ENCODE measurements at regions not wholly inside any gene's neighbourhood (a gene's known extent, or its start where the extent isn't known, plus 50 kb on each side); places are given as distances from the start of the nearest gene placed in this dataset.
A peak's percentile ranks its signal among the peaks of the same experiment; 100 is the strongest.

- H3K4me1 ChIP-seq: no peaks in the 10 kb centered on the region
- H3K27ac ChIP-seq: no peak overlapping the region
- H3K36me3 ChIP-seq: no peaks in the 10 kb centered on the region
- no peaks in the 10 kb centered on the region for H3K27me3 ChIP-seq
- 0 out of 2 replicates have a peak, but pooled peaks cover 2% of the 10 kb centered on the region for H3K9me3 ChIP-seq (replicated peaks)
- no peak overlapping the region for H3K4me3 ChIP-seq
- no peak for DNase-seq
These were observed 1280.2 kb upstream of the WWC1 start for GRCh38 chr5:167011196-167011595.

- H3K36me3 ChIP-seq: no peaks in the 10 kb centered on the region
- 0 out of 2 replicates have a peak, but pooled peaks cover 2% of the 10 kb centered on the region for H3K9me3 ChIP-seq (replicated peaks)
- H3K27me3 ChIP-seq: no peaks in the 10 kb centered on the region
- H3K4me1 ChIP-seq: peaks cover 6% of the 10 kb centered on the region; the same call in 1 of the 2 replicates
- no peak overlapping the region for H3K27ac ChIP-seq
- no peak for DNase-seq
- H3K4me3 ChIP-seq: no peak overlapping the region
These were observed 1279.1 kb upstream of the WWC1 start for GRCh38 chr5:167012123-167013034.

GRCh38 chr5:167014401-167015056 lies 1276.9 kb upstream of the WWC1 start:
- H3K4me1 ChIP-seq: peaks cover 6% of the 10 kb centered on the region; the same call in 1 of the 2 replicates
- H3K4me3 ChIP-seq: no peak overlapping the region
- 0 out of 2 replicates have a peak, but pooled peaks cover 2% of the 10 kb centered on the region for H3K9me3 ChIP-seq (replicated peaks)
- DNase-seq: no peak
- no peak overlapping the region for H3K27ac ChIP-seq
- H3K27me3 ChIP-seq: no peaks in the 10 kb centered on the region
- no peaks in the 10 kb centered on the region for H3K36me3 ChIP-seq

- no peaks in the 10 kb centered on the region for H3K36me3 ChIP-seq
- DNase-seq: no peak
- H3K4me1 ChIP-seq: peaks cover 6% of the 10 kb centered on the region; the same call in 1 of the 2 replicates
- H3K27ac ChIP-seq: no peak overlapping the region
- no peaks in the 10 kb centered on the region for H3K27me3 ChIP-seq
- no peak overlapping the region for H3K4me3 ChIP-seq
- H3K9me3 ChIP-seq (replicated peaks): no peaks in the 10 kb centered on the region
These were observed 1271.0 kb upstream of the WWC1 start for GRCh38 chr5:167020418-167020817.

- DNase-seq: peak; percentile 27 to 66
- no peaks in the 10 kb centered on the region for H3K36me3 ChIP-seq
- H3K27ac ChIP-seq: no peak overlapping the region
- H3K4me3 ChIP-seq: no peak overlapping the region
- 0 out of 2 replicates have a peak, but pooled peaks cover 4% of the 10 kb centered on the region for H3K4me1 ChIP-seq
- H3K9me3 ChIP-seq (replicated peaks): no peaks in the 10 kb centered on the region
- no peaks in the 10 kb centered on the region for H3K27me3 ChIP-seq
These were observed 1262.0 kb upstream of the WWC1 start for GRCh38 chr5:167029488-167029887.

GRCh38 chr5:167030500-167031120 lies 1260.8 kb upstream of the WWC1 start:
- Histone ChIP-seq H3K27me3 (no peaks in the 10 kb centered on the region), H3K4me1 (0 out of 2 replicates have a peak, but pooled peaks cover 4% of the 10 kb centered on the region), H3K36me3 (no peaks in the 10 kb centered on the region), H3K4me3 (no peak overlapping the region), H3K9me3 (replicated peaks) (no peaks in the 10 kb centered on the region), H3K27ac (no peak overlapping the region)
- DNase-seq: peak; percentile 27 to 63

- Histone ChIP-seq H3K9me3 (replicated peaks) (no peaks in the 10 kb centered on the region), H3K27ac (no peak overlapping the region), H3K4me3 (no peak overlapping the region), H3K36me3 (no peaks in the 10 kb centered on the region), H3K27me3 (no peaks in the 10 kb centered on the region), H3K4me1 (no peaks in the 10 kb centered on the region; the same call in 1 of the 2 replicates)
- DNase-seq: no peak
These were observed 1254.9 kb upstream of the WWC1 start for GRCh38 chr5:167036585-167036984.

GRCh38 chr5:167049043-167049663 lies 1242.3 kb upstream of the WWC1 start:
- H3K27ac ChIP-seq: no peak overlapping the region
- peak; percentile 55 to 78 for DNase-seq
- no peak overlapping the region for H3K4me3 ChIP-seq
- no peaks in the 10 kb centered on the region for H3K36me3 ChIP-seq
- no peaks in the 10 kb centered on the region; the same call in 1 of the 2 replicates for H3K9me3 ChIP-seq (replicated peaks)
- 0 out of 2 replicates have a peak, but pooled peaks cover 2% of the 10 kb centered on the region for H3K4me1 ChIP-seq
- H3K27me3 ChIP-seq: no peaks in the 10 kb centered on the region

GRCh38 chr5:167049771-167050567 lies 1241.5 kb upstream of the WWC1 start:
- Histone ChIP-seq H3K27ac (no peak overlapping the region), H3K9me3 (replicated peaks) (no peaks in the 10 kb centered on the region; the same call in 1 of the 2 replicates), H3K36me3 (no peaks in the 10 kb centered on the region), H3K4me3 (no peak overlapping the region), H3K4me1 (0 out of 2 replicates have a peak, but pooled peaks cover 2% of the 10 kb centered on the region), H3K27me3 (no peaks in the 10 kb centered on the region)
- no peak for DNase-seq

- no peaks in the 10 kb centered on the region; the same call in 1 of the 2 replicates for H3K9me3 ChIP-seq (replicated peaks)
- 0 out of 2 replicates have a peak, but pooled peaks cover 2% of the 10 kb centered on the region for H3K4me1 ChIP-seq
- H3K4me3 ChIP-seq: no peak overlapping the region
- DNase-seq: no peak
- no peaks in the 10 kb centered on the region for H3K27me3 ChIP-seq
- no peak overlapping the region for H3K27ac ChIP-seq
- H3K36me3 ChIP-seq: no peaks in the 10 kb centered on the region
These were observed 1240.7 kb upstream of the WWC1 start for GRCh38 chr5:167050568-167051401.

- no peak overlapping the region for H3K4me3 ChIP-seq
- DNase-seq: no peak
These were observed 1240.1 kb upstream of the WWC1 start for GRCh38 chr5:167051402-167051768.

GRCh38 chr5:167052791-167053190 lies 1238.7 kb upstream of the WWC1 start:
- no peak overlapping the region for H3K4me3 ChIP-seq
- no peaks in the 10 kb centered on the region; the same call in 1 of the 2 replicates for H3K9me3 ChIP-seq (replicated peaks)
- H3K27ac ChIP-seq: no peak overlapping the region
- no peaks in the 10 kb centered on the region for H3K27me3 ChIP-seq
- DNase-seq: no peak
- 0 out of 2 replicates have a peak, but pooled peaks cover 2% of the 10 kb centered on the region for H3K4me1 ChIP-seq
- H3K36me3 ChIP-seq: no peaks in the 10 kb centered on the region

More at GRCh38 chr5:167051402-167051768, 1240.1 kb upstream of the WWC1 start:
- Histone ChIP-seq H3K36me3 (no peaks in the 10 kb centered on the region), H3K4me1 (0 out of 2 replicates have a peak, but pooled peaks cover 2% of the 10 kb centered on the region), H3K27ac (no peak overlapping the region), H3K9me3 (replicated peaks) (no peaks in the 10 kb centered on the region; the same call in 1 of the 2 replicates), H3K27me3 (no peaks in the 10 kb centered on the region)

GRCh38 chr5:167057665-167058064 lies 1233.8 kb upstream of the WWC1 start:
- Histone ChIP-seq H3K9me3 (replicated peaks) (peaks cover 3% of the 10 kb centered on the region; the same call in 1 of the 2 replicates), H3K27me3 (no peaks in the 10 kb centered on the region), H3K4me3 (no peak overlapping the region), H3K27ac (no peak overlapping the region), H3K36me3 (no peaks in the 10 kb centered on the region), H3K4me1 (no peaks in the 10 kb centered on the region)
- peak in 1 of 2 experiments; percentile 24 for DNase-seq
